ENCODE measurements at regions not wholly inside any gene's neighbourhood (a gene's known extent, or its start where the extent isn't known, plus 50 kb on each side); places are given as distances from the start of the nearest gene placed in this dataset.

GRCh38 chr13:76594435-76594834, 291.8 kb downstream of the KCTD12 start:
- no peak overlapping the region for H2AFZ ChIP-seq (ENCODE audit: control insufficient read depth, low read length)
- no peaks in the 10 kb centered on the region for H3K9me1 ChIP-seq (ENCODE audit: control insufficient read depth, extremely low read depth, insufficient read depth, low read length)
- DNase-seq (ENCODE audit: low read depth, low spot score), result no peak
- no peak overlapping the region for H3K4me2 ChIP-seq (ENCODE audit: control insufficient read depth, extremely low read depth, insufficient read depth, low read depth, low read length)
- H3K4me3 ChIP-seq (ENCODE audit: control insufficient read depth in 2 of 3, extremely low read depth in 1 of 3, insufficient read depth in 2 of 3, low read depth in 1 of 3, low read length in 3 of 3), result no peak overlapping the region
- H3K9me3 ChIP-seq (ENCODE audit: control insufficient read depth, low read depth, low read length), result no peaks in the 10 kb centered on the region
- dilution Hi-C loops (cut with MboI; ENCODE audit: extremely low pct_ligation_motif_present, low sequenced_read_pairs), result no loop called here
- no peak overlapping the region for H3K9ac ChIP-seq (ENCODE audit: control insufficient read depth, extremely low read depth, insufficient read depth, low read length)
- H3K4me1 ChIP-seq (ENCODE audit: control insufficient read depth, extremely low read depth, insufficient read depth, low read length), result no peaks in the 10 kb centered on the region
- no peak overlapping the region for H3K27ac ChIP-seq (ENCODE audit: control insufficient read depth, insufficient read depth, low read length)
- H4K20me1 ChIP-seq (ENCODE audit: control insufficient read depth, extremely low read depth, insufficient read depth, low read length), result no peaks in the 10 kb centered on the region
- no peak for TF ChIP-seq CTCF (optimal IDR thresholded peaks at IDR 0.05 in 1 of 3, IDR thresholded peaks at IDR 0.05 in 1 of 3, conservative IDR thresholded peaks at IDR 0.05 in 1 of 3; ENCODE audit: extremely low read depth in 1 of 3, insufficient read depth in 2 of 3, low read length in 3 of 3)
- TF ChIP-seq EZH2 (IDR thresholded peaks at IDR 0.05; ENCODE audit: low read length), result no peak
- no peaks in the 10 kb centered on the region for H3K79me2 ChIP-seq (ENCODE audit: control insufficient read depth, insufficient read depth, low read length)
- FAIRE-seq, result no peak
- H3K36me3 ChIP-seq (ENCODE audit: control insufficient read depth in 2 of 2, extremely low read depth in 1 of 2, insufficient read depth in 2 of 2, low read length in 2 of 2), result no peaks in the 10 kb centered on the region
- H3K27me3 ChIP-seq (ENCODE audit: control insufficient read depth, extremely low read depth, insufficient read depth, low read length), result no peaks in the 10 kb centered on the region

- H3K9ac ChIP-seq (ENCODE audit: control insufficient read depth, extremely low read depth, insufficient read depth, low read length), result no peak overlapping the region
- TF ChIP-seq EZH2 (IDR thresholded peaks at IDR 0.05; ENCODE audit: low read length) (no peak), CTCF (optimal IDR thresholded peaks at IDR 0.05 in 1 of 3, IDR thresholded peaks at IDR 0.05 in 1 of 3, conservative IDR thresholded peaks at IDR 0.05 in 1 of 3; ENCODE audit: extremely low read depth in 1 of 3, insufficient read depth in 2 of 3, low read length in 3 of 3) (no peak)
- H3K9me3 ChIP-seq (ENCODE audit: control insufficient read depth, low read depth, low read length), result no peaks in the 10 kb centered on the region
- H3K79me2 ChIP-seq (ENCODE audit: control insufficient read depth, insufficient read depth, low read length), result no peaks in the 10 kb centered on the region
- no peak overlapping the region for H2AFZ ChIP-seq (ENCODE audit: control insufficient read depth, low read length)
- no peaks in the 10 kb centered on the region for H3K4me1 ChIP-seq (ENCODE audit: control insufficient read depth, extremely low read depth, insufficient read depth, low read length)
- no peak overlapping the region for H3K27ac ChIP-seq (ENCODE audit: control insufficient read depth, insufficient read depth, low read length)
- no peaks in the 10 kb centered on the region for H3K9me1 ChIP-seq (ENCODE audit: control insufficient read depth, extremely low read depth, insufficient read depth, low read length)
- DNase-seq (ENCODE audit: low read depth, low spot score), result no peak
- H3K36me3 ChIP-seq (ENCODE audit: control insufficient read depth in 2 of 2, extremely low read depth in 1 of 2, insufficient read depth in 2 of 2, low read length in 2 of 2), result no peaks in the 10 kb centered on the region
- no peaks in the 10 kb centered on the region for H3K27me3 ChIP-seq (ENCODE audit: control insufficient read depth, extremely low read depth, insufficient read depth, low read length)
- H3K4me3 ChIP-seq (ENCODE audit: control insufficient read depth in 2 of 3, extremely low read depth in 1 of 3, insufficient read depth in 2 of 3, low read depth in 1 of 3, low read length in 3 of 3), result no peak overlapping the region
- FAIRE-seq, result no peak
- no peak overlapping the region for H3K4me2 ChIP-seq (ENCODE audit: control insufficient read depth, extremely low read depth, insufficient read depth, low read depth, low read length)
- dilution Hi-C loops (cut with MboI; ENCODE audit: extremely low pct_ligation_motif_present, low sequenced_read_pairs), result no loop called here
- no peaks in the 10 kb centered on the region for H4K20me1 ChIP-seq (ENCODE audit: control insufficient read depth, extremely low read depth, insufficient read depth, low read length)
These were observed 299.4 kb downstream of the KCTD12 start for GRCh38 chr13:76586842-76587241.
